ENCODE measurements at regions not wholly inside any gene's neighbourhood (a gene's known extent, or its start where the extent isn't known, plus 50 kb on each side); places are given as distances from the start of the nearest gene placed in this dataset.
"Not testable (repeated sequence)": the region's sequence is repeated elsewhere in the genome, so short reads cannot be mapped to it uniquely, and the experiment has no call there.

DNA sequence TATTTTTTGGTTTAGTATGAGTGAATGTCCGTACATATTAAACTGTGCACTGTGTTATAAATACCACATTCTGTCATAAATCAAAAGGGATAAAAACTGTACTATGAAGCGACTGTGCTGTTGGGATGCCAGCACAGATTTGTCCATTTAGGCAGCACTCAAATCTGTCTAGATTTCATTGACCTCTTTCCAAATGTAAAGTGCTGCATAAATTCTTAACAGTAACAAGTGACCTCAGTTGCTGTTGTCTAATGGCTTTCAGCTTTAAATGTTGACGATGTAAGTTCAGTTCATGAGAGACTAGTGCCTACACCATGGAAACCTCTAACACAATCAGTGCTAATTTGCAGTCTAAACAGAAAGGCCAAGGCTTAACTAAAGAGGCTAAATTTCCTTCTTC, 531.4 kb upstream of the LMO3 start:
- Histone ChIP-seq H3F3A (ENCODE audit: insufficient read depth, low read length) (no peaks in the 10 kb centered on the region), H4K20me1 (ENCODE audit: insufficient read depth, low read length) (no peaks in the 10 kb centered on the region), H3K36me3 (ENCODE audit: insufficient read depth, low read length) (no peaks in the 10 kb centered on the region), H3K79me2 (ENCODE audit: insufficient read depth, low read length) (no peaks in the 10 kb centered on the region), H2AFZ (ENCODE audit: low read length) (no peak overlapping the region), H3K9me2 (ENCODE audit: low read depth, low read length) (no peaks in the 10 kb centered on the region), H3K4me2 (ENCODE audit: low read length) (no peak overlapping the region), H3K9ac (ENCODE audit: low read length) (no peak overlapping the region), H3K4me3 (ENCODE audit: low read depth, low read length, poor library complexity, severe bottlenecking) (no peak overlapping the region), H3K27me3 (ENCODE audit: insufficient read depth, low read length) (no peaks in the 10 kb centered on the region), H3K9me3 (ENCODE audit: low read length) (no peaks in the 10 kb centered on the region), H3K27ac (ENCODE audit: low read depth, low read length, poor library complexity, severe bottlenecking) (no peak overlapping the region), H3K4me1 (ENCODE audit: insufficient read depth, low read length, severe bottlenecking) (no peaks in the 10 kb centered on the region)
- no peak for TF ChIP-seq EZH2 (IDR thresholded peaks at IDR 0.05; ENCODE audit: borderline replicate concordance, low read length)
- TF ChIP-seq, protein P1, sequence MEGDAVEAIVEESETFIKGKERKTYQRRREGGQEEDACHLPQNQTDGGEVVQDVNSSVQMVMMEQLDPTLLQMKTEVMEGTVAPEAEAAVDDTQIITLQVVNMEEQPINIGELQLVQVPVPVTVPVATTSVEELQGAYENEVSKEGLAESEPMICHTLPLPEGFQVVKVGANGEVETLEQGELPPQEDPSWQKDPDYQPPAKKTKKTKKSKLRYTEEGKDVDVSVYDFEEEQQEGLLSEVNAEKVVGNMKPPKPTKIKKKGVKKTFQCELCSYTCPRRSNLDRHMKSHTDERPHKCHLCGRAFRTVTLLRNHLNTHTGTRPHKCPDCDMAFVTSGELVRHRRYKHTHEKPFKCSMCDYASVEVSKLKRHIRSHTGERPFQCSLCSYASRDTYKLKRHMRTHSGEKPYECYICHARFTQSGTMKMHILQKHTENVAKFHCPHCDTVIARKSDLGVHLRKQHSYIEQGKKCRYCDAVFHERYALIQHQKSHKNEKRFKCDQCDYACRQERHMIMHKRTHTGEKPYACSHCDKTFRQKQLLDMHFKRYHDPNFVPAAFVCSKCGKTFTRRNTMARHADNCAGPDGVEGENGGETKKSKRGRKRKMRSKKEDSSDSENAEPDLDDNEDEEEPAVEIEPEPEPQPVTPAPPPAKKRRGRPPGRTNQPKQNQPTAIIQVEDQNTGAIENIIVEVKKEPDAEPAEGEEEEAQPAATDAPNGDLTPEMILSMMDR (IDR thresholded peaks at IDR 0.05; ENCODE audit: low read length) = no peak

DNA sequence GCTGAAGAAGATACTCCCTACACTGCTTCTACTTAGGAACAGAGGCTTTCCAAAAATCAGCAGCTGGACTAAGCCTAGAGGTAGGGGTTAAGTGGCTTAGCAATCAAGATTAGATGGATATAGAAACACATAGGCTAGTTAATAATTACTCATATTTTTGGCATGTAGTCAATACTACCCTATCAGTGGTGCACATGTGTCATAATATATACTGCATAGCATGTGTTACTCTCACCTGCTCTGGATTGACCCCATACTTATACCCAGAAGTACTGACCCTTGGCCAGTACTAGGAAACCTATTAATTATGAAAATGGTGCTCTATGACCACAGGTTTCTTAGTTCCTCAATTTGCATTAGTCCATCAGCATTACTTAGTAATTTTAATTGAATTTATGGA, 528.4 kb upstream of the LMO3 start:
- Histone ChIP-seq H3K9ac (ENCODE audit: low read length) (no peak overlapping the region), H2AFZ (ENCODE audit: low read length) (no peak overlapping the region), H3K36me3 (ENCODE audit: insufficient read depth, low read length) (no peaks in the 10 kb centered on the region), H3K4me2 (ENCODE audit: low read length) (no peak overlapping the region), H3K79me2 (ENCODE audit: insufficient read depth, low read length) (no peaks in the 10 kb centered on the region), H3F3A (ENCODE audit: insufficient read depth, low read length) (no peaks in the 10 kb centered on the region), H4K20me1 (ENCODE audit: insufficient read depth, low read length) (no peaks in the 10 kb centered on the region), H3K4me1 (ENCODE audit: insufficient read depth, low read length, severe bottlenecking) (no peaks in the 10 kb centered on the region), H3K9me2 (ENCODE audit: low read depth, low read length) (no peaks in the 10 kb centered on the region), H3K27me3 (ENCODE audit: insufficient read depth, low read length) (no peaks in the 10 kb centered on the region), H3K27ac (ENCODE audit: low read depth, low read length, poor library complexity, severe bottlenecking) (no peak overlapping the region), H3K9me3 (ENCODE audit: low read length) (no peaks in the 10 kb centered on the region), H3K4me3 (ENCODE audit: low read depth, low read length, poor library complexity, severe bottlenecking) (no peak overlapping the region)
- TF ChIP-seq EZH2 (IDR thresholded peaks at IDR 0.05; ENCODE audit: borderline replicate concordance, low read length) = no peak
- TF ChIP-seq, protein P1 (IDR thresholded peaks at IDR 0.05; ENCODE audit: low read length) = no peak

DNA sequence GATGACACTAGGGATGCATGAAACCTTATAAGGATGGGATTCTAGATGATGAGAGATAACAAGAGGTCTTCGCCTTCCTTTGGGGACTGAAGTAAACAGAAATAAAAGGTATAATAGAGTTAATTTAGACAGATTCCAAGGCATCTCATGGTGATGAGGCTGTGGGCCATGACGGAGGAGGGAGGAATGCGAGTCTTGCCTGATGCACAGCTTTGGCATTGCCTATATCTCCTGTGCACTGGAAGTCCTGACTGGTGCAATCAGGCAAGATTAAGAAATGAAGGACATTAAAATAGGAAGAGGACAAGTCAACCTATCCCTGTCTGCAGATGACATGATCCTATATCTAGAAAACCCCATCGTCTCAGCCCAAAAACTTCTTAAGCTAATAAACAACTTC, 526.4 kb upstream of the LMO3 start:
- H3K9ac ChIP-seq (ENCODE audit: low read length) = no peak overlapping the region
- no peaks in the 10 kb centered on the region for H3K79me2 ChIP-seq (ENCODE audit: insufficient read depth, low read length)
- no peaks in the 10 kb centered on the region for H3K27me3 ChIP-seq (ENCODE audit: insufficient read depth, low read length)
- H3F3A ChIP-seq (ENCODE audit: insufficient read depth, low read length) = no peaks in the 10 kb centered on the region
- no peak overlapping the region for H3K27ac ChIP-seq (ENCODE audit: low read depth, low read length, poor library complexity, severe bottlenecking)
- no peak overlapping the region for H2AFZ ChIP-seq (ENCODE audit: low read length)
- H3K4me3 ChIP-seq (ENCODE audit: low read depth, low read length, poor library complexity, severe bottlenecking) = no peak overlapping the region
- no peaks in the 10 kb centered on the region for H3K4me1 ChIP-seq (ENCODE audit: insufficient read depth, low read length, severe bottlenecking)
- no peaks in the 10 kb centered on the region for H4K20me1 ChIP-seq (ENCODE audit: insufficient read depth, low read length)
- TF ChIP-seq, protein P1 (IDR thresholded peaks at IDR 0.05; ENCODE audit: low read length) = no peak
- H3K9me2 ChIP-seq (ENCODE audit: low read depth, low read length) = no peaks in the 10 kb centered on the region
- no peaks in the 10 kb centered on the region for H3K36me3 ChIP-seq (ENCODE audit: insufficient read depth, low read length)
- H3K4me2 ChIP-seq (ENCODE audit: low read length) = no peak overlapping the region
- H3K9me3 ChIP-seq (ENCODE audit: low read length) = no peaks in the 10 kb centered on the region

DNA sequence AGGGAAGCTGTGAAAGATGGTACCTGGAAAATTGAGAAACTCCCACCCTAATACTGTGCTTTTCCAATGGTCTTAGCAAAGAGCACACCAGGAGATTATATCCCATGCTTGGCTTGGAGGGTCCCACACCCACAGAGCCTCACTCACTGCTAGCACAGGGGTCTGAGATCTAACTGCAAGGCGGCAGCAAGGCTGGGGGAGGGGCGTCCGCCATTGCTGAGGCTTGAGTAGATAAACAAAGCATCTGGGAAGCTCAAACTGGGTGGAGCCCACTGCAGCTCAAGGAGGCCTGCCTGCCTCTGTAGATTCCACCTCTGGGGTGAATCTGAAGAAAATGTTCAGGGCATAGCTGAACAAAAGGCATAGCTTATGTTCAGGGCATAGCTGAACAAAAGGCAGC, 510.6 kb upstream of the LMO3 start:
- H4K20me1 ChIP-seq (ENCODE audit: insufficient read depth, low read length); H3F3A ChIP-seq (ENCODE audit: insufficient read depth, low read length); H3K79me2 ChIP-seq (ENCODE audit: insufficient read depth, low read length); H3K9me2 ChIP-seq (ENCODE audit: low read depth, low read length); H3K4me1 ChIP-seq (ENCODE audit: insufficient read depth, low read length, severe bottlenecking); H3K9me3 ChIP-seq (ENCODE audit: low read length); H3K36me3 ChIP-seq (ENCODE audit: insufficient read depth, low read length); H3K27me3 ChIP-seq (ENCODE audit: insufficient read depth, low read length); H3K4me3 ChIP-seq (ENCODE audit: low read depth, low read length, poor library complexity, severe bottlenecking); H3K27ac ChIP-seq (ENCODE audit: low read depth, low read length, poor library complexity, severe bottlenecking); H3K4me2 ChIP-seq (ENCODE audit: low read length); H2AFZ ChIP-seq (ENCODE audit: low read length); H3K9ac ChIP-seq (ENCODE audit: low read length): not testable (repeated sequence)
